ENCODE measurements at regions not wholly inside any gene's neighbourhood (a gene's known extent, or its start where the extent isn't known, plus 50 kb on each side); places are given as distances from the start of the nearest gene placed in this dataset.

DNA sequence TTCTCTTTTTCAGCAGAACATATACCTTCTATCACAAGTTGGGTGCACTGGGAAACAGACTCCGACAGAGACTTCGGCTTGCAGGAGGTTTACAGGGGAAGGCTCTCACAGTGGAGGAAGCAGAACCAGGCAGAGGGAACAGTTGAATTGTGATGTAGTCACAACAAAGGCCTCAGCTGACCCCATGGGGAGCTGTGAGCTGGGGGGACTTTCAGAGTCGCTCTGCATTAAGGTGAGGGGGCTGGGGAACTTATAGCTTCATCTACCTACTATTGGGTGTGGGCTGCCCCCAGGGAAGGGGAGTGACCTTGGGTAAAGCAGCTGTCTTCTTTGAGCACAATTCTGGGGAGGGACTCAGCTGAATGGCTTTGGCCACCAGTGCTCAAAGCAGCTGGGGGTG is 94.9 kb upstream of the POU3F1 start:
- no peak for TF ChIP-seq POLR2AphosphoS5 (IDR thresholded peaks at IDR 0.05; ENCODE audit: low read depth, low read length)
- no peak for TF ChIP-seq POLR2A (IDR thresholded peaks at IDR 0.05; ENCODE audit: low read depth, low read length)
- no peak for TF ChIP-seq TAF1 (IDR thresholded peaks at IDR 0.05; ENCODE audit: low read depth, low read length)
- TF ChIP-seq SPI1 (IDR thresholded peaks at IDR 0.05; ENCODE audit: low read depth, low read length), result no peak

All from GM12891 (cell line).